Fibroblast of lung (primary cell): ENCODE measurements at regions not wholly inside any gene's neighbourhood (a gene's known extent, or its start where the extent isn't known, plus 50 kb on each side); places are given as distances from the start of the nearest gene placed in this dataset.

Source experiments
- DNase-seq, 2 donors: peaks; one replicate each; pipeline versions ENCODE4 v3.0.0 to v3.0.0-alpha.2; 2010; ENCODE audit warnings: low read depth in 2 of 2
- H2AFZ ChIP-seq: 2 replicates; pipeline ENCODE4 v1.5.1; 2012; ENCODE audit warnings: low read length, control low read depth, inconsistent platforms
- H3K27ac ChIP-seq: 2 replicates; pipeline ENCODE4 v1.5.1; 2011; ENCODE audit warnings: low read length, control low read depth; ENCODE audit not compliant: insufficient read depth
- H3K27me3 ChIP-seq: 2 replicates; pipeline ENCODE4 v1.5.1; 2011; ENCODE audit warnings: mild to moderate bottlenecking, low read length; ENCODE audit not compliant: control insufficient read depth, insufficient read depth
- H3K36me3 ChIP-seq: 2 replicates; pipeline ENCODE4 v1.5.1; 2011; ENCODE audit warnings: low read length; ENCODE audit not compliant: control insufficient read depth, insufficient read depth
- H3K4me1 ChIP-seq: 2 replicates; pipeline ENCODE4 v1.5.1; 2011; ENCODE audit warnings: low read length; ENCODE audit not compliant: control insufficient read depth, insufficient read depth; ENCODE audit errors: extremely low read depth
- H3K4me2 ChIP-seq: 2 replicates; pipeline ENCODE4 v1.5.1; 2011; ENCODE audit warnings: low read length, control low read depth; ENCODE audit not compliant: insufficient read depth; ENCODE audit errors: extremely low read depth
- H3K4me3 ChIP-seq, 4 experiments: fragments of 200-600 bp in 1 of 4; sonication (generic) in 1 of 4; replicated peaks in 1 of 4; 2 replicates each; pipeline ENCODE4 v1.5.1; 2011 to 2016; ENCODE audit warnings: low read length in 4 of 4, low read depth in 3 of 4, mild to moderate bottlenecking in 3 of 4, control low read depth in 2 of 4, inconsistent platforms in 1 of 4, mixed read lengths in 1 of 4; ENCODE audit not compliant: insufficient read depth in 1 of 4; ENCODE audit errors: control extremely low read depth in 1 of 4
- H3K79me2 ChIP-seq: 2 replicates; pipeline ENCODE4 v1.5.1; 2012; ENCODE audit warnings: mild to moderate bottlenecking, low read length, inconsistent platforms; ENCODE audit not compliant: control insufficient read depth, insufficient read depth
- H3K9ac ChIP-seq: 2 replicates; pipeline ENCODE4 v1.5.1; 2011; ENCODE audit warnings: mild to moderate bottlenecking, low read length, control low read depth; ENCODE audit not compliant: insufficient read depth
- H3K9me3 ChIP-seq: 2 replicates; pipeline ENCODE4 v1.5.1; 2012; ENCODE audit warnings: low read depth, low read length; ENCODE audit not compliant: control insufficient read depth, insufficient read depth
- H4K20me1 ChIP-seq: 2 replicates; pipeline ENCODE4 v1.5.1; 2011; ENCODE audit warnings: low read length; ENCODE audit not compliant: control insufficient read depth, insufficient read depth; ENCODE audit errors: extremely low read depth
- CTCF ChIP-seq, 2 donors: IDR thresholded peaks in 1 of 2; conservative IDR thresholded peaks in 1 of 2; 1 replicate in 1 of 2; 2 replicates in 1 of 2; pipeline ENCODE4 v1.5.1; 2011 to 2012; ENCODE audit warnings: low read length in 2 of 2, control low read depth in 1 of 2, inconsistent platforms in 1 of 2, low read depth in 1 of 2, mild to moderate bottlenecking in 1 of 2
- EZH2 ChIP-seq: IDR thresholded peaks from 2 replicates; pipeline ENCODE4 v1.5.1; 2012; ENCODE audit warnings: low read length, control low read depth, mild to moderate bottlenecking; ENCODE audit errors: missing control alignments

GRCh38 chr12:127060310-127060847 is 1206.6 kb upstream of the TMEM132C start:
- no peak overlapping the region for H3K27ac ChIP-seq
- TF ChIP-seq EZH2 (no peak), CTCF (conservative IDR thresholded peaks at IDR 0.05 in 1 of 2, IDR thresholded peaks at IDR 0.05 in 1 of 2; ENCODE audit: low read depth in 1 of 2, low read length in 2 of 2) (no peak)
- H3K9ac ChIP-seq, result no peak overlapping the region
- H3K9me3 ChIP-seq, result no peaks in the 10 kb centered on the region
- H3K27me3 ChIP-seq, result no peaks in the 10 kb centered on the region
- no peaks in the 10 kb centered on the region for H4K20me1 ChIP-seq
- H3K4me2 ChIP-seq, result no peak overlapping the region
- H3K4me1 ChIP-seq, result no peaks in the 10 kb centered on the region
- H3K79me2 ChIP-seq, result no peaks in the 10 kb centered on the region
- no peaks in the 10 kb centered on the region for H3K36me3 ChIP-seq
- DNase-seq, result no peak
- H2AFZ ChIP-seq, result no peak overlapping the region
- no peak overlapping the region for H3K4me3 ChIP-seq

- Histone ChIP-seq H3K27ac (no peak overlapping the region), H3K4me3 (no peak overlapping the region), H2AFZ (no peak overlapping the region), H3K36me3 (no peaks in the 10 kb centered on the region), H3K79me2 (no peaks in the 10 kb centered on the region), H3K4me1 (no peaks in the 10 kb centered on the region), H3K9ac (no peak overlapping the region), H3K9me3 (no peaks in the 10 kb centered on the region), H3K27me3 (no peaks in the 10 kb centered on the region), H3K4me2 (no peak overlapping the region), H4K20me1 (no peaks in the 10 kb centered on the region)
- DNase-seq, result no peak
- no peak for TF ChIP-seq CTCF (conservative IDR thresholded peaks at IDR 0.05 in 1 of 2, IDR thresholded peaks at IDR 0.05 in 1 of 2; ENCODE audit: low read depth in 1 of 2, low read length in 2 of 2)
- no peak for TF ChIP-seq EZH2
These were observed 1206.0 kb upstream of the TMEM132C start for GRCh38 chr12:127060933-127061332.

- Histone ChIP-seq H3K27ac (no peak overlapping the region), H3K27me3 (no peaks in the 10 kb centered on the region), H3K9me3 (no peaks in the 10 kb centered on the region), H4K20me1 (no peaks in the 10 kb centered on the region), H2AFZ (no peak overlapping the region), H3K4me3 (no peak overlapping the region), H3K79me2 (no peaks in the 10 kb centered on the region), H3K9ac (no peak overlapping the region), H3K4me1 (no peaks in the 10 kb centered on the region), H3K4me2 (no peak overlapping the region), H3K36me3 (no peaks in the 10 kb centered on the region)
- peak in 1 of 2 donors; percentile 13 for DNase-seq
- TF ChIP-seq CTCF (conservative IDR thresholded peaks at IDR 0.05 in 1 of 2, IDR thresholded peaks at IDR 0.05 in 1 of 2; ENCODE audit: low read depth in 1 of 2, low read length in 2 of 2), result no peak
- no peak for TF ChIP-seq EZH2
These were observed 1203.5 kb upstream of the TMEM132C start for GRCh38 chr12:127063339-127064072.
